Upper lobe of left lung (tissue), 6 donors: ENCODE measurements at regions not wholly inside any gene's neighbourhood (a gene's known extent, or its start where the extent isn't known, plus 50 kb on each side); places are given as distances from the start of the nearest gene placed in this dataset.
A peak's percentile ranks its signal among the peaks of the same experiment; 100 is the strongest.

Source experiments
- ATAC-seq, 2 donors: fragments of 200-7000 bp; cut with Tn5 transposase; one replicate each; pipeline ENCODE4 v1.9.1; 2022; ENCODE audit warnings: mild to moderate bottlenecking in 2 of 2, moderate library complexity in 2 of 2; ENCODE audit not compliant: low FRiP score in 2 of 2
- DNase-seq, 2 donors: peaks; one replicate each; pipeline ENCODE4 v3.0.0-alpha.2; 2019 to 2020
- H3K27ac ChIP-seq, 4 donors: fragments of 200-600 bp; sonication (generic); one replicate each; pipeline ENCODE4 v1.5.1; 2016 to 2019
- H3K27me3 ChIP-seq, 4 donors: fragments of 200-600 bp; sonication (generic); one replicate each; pipeline ENCODE4 v1.5.1; 2017 to 2019
- H3K36me3 ChIP-seq, 4 donors: fragments of 200-600 bp; sonication (generic); one replicate each; pipeline ENCODE4 v1.5.1; 2016 to 2019
- H3K4me1 ChIP-seq, 4 donors: fragments of 200-600 bp; sonication (generic); one replicate each; pipeline ENCODE4 v1.5.1; 2018 to 2019
- H3K4me3 ChIP-seq, 4 donors: fragments of 200-600 bp; sonication (generic); one replicate each; pipeline ENCODE4 v1.5.1; 2017 to 2019; ENCODE audit warnings: mild to moderate bottlenecking in 2 of 4, moderate library complexity in 1 of 4
- H3K9me3 ChIP-seq, 4 donors: fragments of 200-600 bp; sonication (generic); one replicate each; pipeline ENCODE4 v1.5.1; 2018 to 2019
- CTCF ChIP-seq, 6 experiments: fragments of 450-650 bp in 4 of 6; fragments of 200-600 bp in 2 of 6; sonication (generic) in 2 of 6; IDR thresholded peaks; one replicate each; pipeline ENCODE4 v1.5.1; 2016 to 2019; ENCODE audit warnings: antibody characterized with exemption in 6 of 6
- EP300 ChIP-seq, 4 donors: sonication (generic); formaldehyde crosslinking; IDR thresholded peaks; one replicate each; pipeline ENCODE4 v1.5.1; 2017; ENCODE audit warnings: antibody characterized with exemption in 4 of 4, control low read depth in 2 of 4
- POLR2A ChIP-seq, 4 donors: fragments of 450-650 bp; IDR thresholded peaks; one replicate each; pipeline ENCODE4 v1.5.1; 2016 to 2017; ENCODE audit warnings: antibody characterized with exemption in 4 of 4, mild to moderate bottlenecking in 2 of 4
- POLR2AphosphoS5 ChIP-seq, 2 donors: sonication (generic); formaldehyde crosslinking; IDR thresholded peaks; one replicate each; pipeline ENCODE4 v1.5.1; 2017; ENCODE audit warnings: antibody characterized with exemption in 2 of 2
- WGBS, 2 donors: methylation state at CpG; one replicate each; pipeline ENCODE4 v1.1.5; 2017 to 2018; 5-methylcytosine and 5-hydroxymethylcytosine counted together
- donor health status: DM: no; HTN: no; CAD: no; lungs with moderate emphysema.
- donor health status: DM: no; HTN: yes; CAD: no; lungs with severe emphysema.

GRCh38 chr20:51221103-51221502, 198.2 kb upstream of the KCNG1 start:
- Histone ChIP-seq H3K4me1 (peaks cover 0 to 6% (median 0%) of the 10 kb centered on the region in 4 donors), H3K9me3 (peaks cover 0 to 9% (median 7%) of the 10 kb centered on the region in 4 donors), H3K27ac (no peak overlapping the region), H3K27me3 (peaks cover 0 to 7% (median 0%) of the 10 kb centered on the region in 4 donors), H3K36me3 (no peaks in the 10 kb centered on the region), H3K4me3 (no peak overlapping the region)
- ATAC-seq (no peak), DNase-seq (no peak)
- 77 to 80% methylated on average over 4 of the region's 4 CpGs for WGBS, 2 donors
- TF ChIP-seq POLR2AphosphoS5 (IDR thresholded peaks at IDR 0.05) = no peak
- TF ChIP-seq EP300 (IDR thresholded peaks at IDR 0.05) = no peak
- TF ChIP-seq POLR2A (IDR thresholded peaks at IDR 0.05) = no peak
- TF ChIP-seq CTCF (IDR thresholded peaks at IDR 0.05) = no peak

GRCh38 chr20:51220293-51220706, 197.4 kb upstream of the KCNG1 start:
- Histone ChIP-seq H3K9me3 (peaks cover 0 to 9% (median 7%) of the 10 kb centered on the region in 4 donors), H3K27me3 (peaks cover 0 to 7% (median 0%) of the 10 kb centered on the region in 4 donors), H3K4me1 (peaks cover 0 to 6% (median 0%) of the 10 kb centered on the region in 4 donors), H3K27ac (no peak overlapping the region), H3K4me3 (no peak overlapping the region), H3K36me3 (no peaks in the 10 kb centered on the region)
- 26 to 27% methylated on average over 12 to 14 of the region's 15 CpGs for WGBS, 2 donors
- peak in 1 of 2 donors; percentile 91 for DNase-seq
- TF ChIP-seq POLR2A (IDR thresholded peaks at IDR 0.05) (no peak), CTCF (IDR thresholded peaks at IDR 0.05) (peak; percentile 62 to 75 (median 70))
- ATAC-seq = peak; percentile 61 to 70

GRCh38 chr20:51219544-51219943, 196.6 kb upstream of the KCNG1 start:
- H3K4me1 ChIP-seq = peaks cover 0 to 6% (median 0%) of the 10 kb centered on the region in 4 donors
- DNase-seq (no peak), ATAC-seq (no peak)
- peaks cover 0 to 7% (median 0%) of the 10 kb centered on the region in 4 donors for H3K27me3 ChIP-seq
- no peak overlapping the region for H3K4me3 ChIP-seq
- peaks cover 0 to 9% (median 7%) of the 10 kb centered on the region in 4 donors for H3K9me3 ChIP-seq
- 88 to 92% methylated on average over 1 of the region's 1 CpG for WGBS, 2 donors
- TF ChIP-seq CTCF (IDR thresholded peaks at IDR 0.05) (no peak), POLR2AphosphoS5 (IDR thresholded peaks at IDR 0.05) (no peak), EP300 (IDR thresholded peaks at IDR 0.05) (no peak), POLR2A (IDR thresholded peaks at IDR 0.05) (no peak)
- no peaks in the 10 kb centered on the region for H3K36me3 ChIP-seq
- H3K27ac ChIP-seq = no peak overlapping the region

GRCh38 chr20:51218603-51219002, 195.7 kb upstream of the KCNG1 start:
- no peak for TF ChIP-seq POLR2AphosphoS5 (IDR thresholded peaks at IDR 0.05)
- no peak for TF ChIP-seq CTCF (IDR thresholded peaks at IDR 0.05)
- TF ChIP-seq EP300 (IDR thresholded peaks at IDR 0.05) = no peak
- no peak for TF ChIP-seq POLR2A (IDR thresholded peaks at IDR 0.05)
- Histone ChIP-seq H3K9me3 (peaks cover 0 to 9% (median 7%) of the 10 kb centered on the region in 4 donors), H3K4me1 (peaks cover 0 to 6% (median 0%) of the 10 kb centered on the region in 4 donors), H3K4me3 (no peak overlapping the region), H3K36me3 (no peaks in the 10 kb centered on the region), H3K27ac (no peak overlapping the region), H3K27me3 (peaks cover 0 to 7% (median 0%) of the 10 kb centered on the region in 4 donors)
- DNase-seq = no peak
- ATAC-seq = no peak
- 82 to 91% methylated on average over 1 of the region's 1 CpG for WGBS, 2 donors

- WGBS, 2 donors = 94 to 100% methylated on average over 3 of the region's 3 CpGs
- no peak overlapping the region for H3K27ac ChIP-seq
- H3K4me1 ChIP-seq = peaks cover 0 to 6% (median 0%) of the 10 kb centered on the region in 4 donors
- no peak for TF ChIP-seq EP300 (IDR thresholded peaks at IDR 0.05)
- no peak for TF ChIP-seq POLR2AphosphoS5 (IDR thresholded peaks at IDR 0.05)
- no peak for TF ChIP-seq CTCF (IDR thresholded peaks at IDR 0.05)
- TF ChIP-seq POLR2A (IDR thresholded peaks at IDR 0.05) = no peak
- ATAC-seq (no peak), DNase-seq (no peak)
- H3K4me3 ChIP-seq = no peak overlapping the region
- peaks cover 0 to 9% (median 7%) of the 10 kb centered on the region in 4 donors for H3K9me3 ChIP-seq
- no peaks in the 10 kb centered on the region for H3K36me3 ChIP-seq
- H3K27me3 ChIP-seq = peaks cover 0 to 7% (median 0%) of the 10 kb centered on the region in 4 donors
Observed at GRCh38 chr20:51217347-51218045, 194.6 kb upstream of the KCNG1 start.
